Mesendoderm (in vitro differentiated cells): ENCODE measurements at regions not wholly inside any gene's neighbourhood (a gene's known extent, or its start where the extent isn't known, plus 50 kb on each side); places are given as distances from the start of the nearest gene placed in this dataset.
"Not testable (repeated sequence)": the region's sequence is repeated elsewhere in the genome, so short reads cannot be mapped to it uniquely, and the experiment has no call there.

ENCODE experiments used
- DNase-seq: peaks from one replicate; pipeline ENCODE4 v3.0.0; 2013
- H2AK5ac ChIP-seq: 2 replicates; pipeline ENCODE4 v1.6.1; 2013; ENCODE audit warnings: low read length, inconsistent platforms
- H2BK120ac ChIP-seq: 2 replicates; pipeline ENCODE4 v1.6.1; 2013; ENCODE audit warnings: low read depth, mild to moderate bottlenecking, low read length, moderate library complexity, mixed read lengths
- H2BK15ac ChIP-seq: replicated peaks from 2 replicates; pipeline ENCODE4 v1.6.1; 2013; ENCODE audit warnings: low read depth, mild to moderate bottlenecking, moderate library complexity
- H2BK5ac ChIP-seq: 2 replicates; pipeline ENCODE4 v1.6.1; 2013; ENCODE audit warnings: low read length, inconsistent platforms
- H3K18ac ChIP-seq: 2 replicates; pipeline ENCODE4 v1.6.1; 2013; ENCODE audit warnings: mild to moderate bottlenecking, low read length, mixed read lengths
- H3K23ac ChIP-seq: one replicate; pipeline ENCODE4 v1.6.1; 2013; ENCODE audit warnings: low read length
- H3K27ac ChIP-seq: 2 replicates; pipeline ENCODE4 v1.5.1; 2013; ENCODE audit warnings: low read depth, mild to moderate bottlenecking, inconsistent platforms, low read length, moderate library complexity
- H3K27me3 ChIP-seq: 2 replicates; pipeline ENCODE4 v1.6.1; 2013; ENCODE audit warnings: low read length, control low read depth, mild to moderate bottlenecking, inconsistent platforms; ENCODE audit not compliant: insufficient read depth, poor library complexity
- H3K36me3 ChIP-seq: 2 replicates; pipeline ENCODE4 v1.6.1; 2013; ENCODE audit warnings: low read length, inconsistent platforms; ENCODE audit not compliant: control insufficient read depth, insufficient read depth
- H3K4ac ChIP-seq: one replicate; pipeline ENCODE4 v1.6.1; 2013; ENCODE audit warnings: low read depth, mild to moderate bottlenecking, low read length, moderate library complexity
- H3K4me1 ChIP-seq: 2 replicates; pipeline ENCODE4 v1.6.1; 2013; ENCODE audit warnings: low read depth, low read length, inconsistent platforms; ENCODE audit not compliant: control insufficient read depth
- H3K4me2 ChIP-seq: 2 replicates; pipeline ENCODE4 v1.6.1; 2013; ENCODE audit warnings: low read length
- H3K4me3 ChIP-seq: 2 replicates; pipeline ENCODE4 v1.5.1; 2013; ENCODE audit warnings: mild to moderate bottlenecking, low read length
- H3K56ac ChIP-seq: one replicate; pipeline ENCODE4 v1.6.1; 2013; ENCODE audit warnings: low read length
- H3K79me1 ChIP-seq: 2 replicates; pipeline ENCODE4 v1.6.1; 2013; ENCODE audit warnings: low read length, inconsistent platforms
- H3K79me2 ChIP-seq: 2 replicates; pipeline ENCODE4 v1.6.1; 2013; ENCODE audit warnings: mild to moderate bottlenecking, low read length; ENCODE audit not compliant: control insufficient read depth, insufficient read depth
- H3K9ac ChIP-seq: 2 replicates; pipeline ENCODE4 v1.6.1; 2013; ENCODE audit warnings: low read length, inconsistent platforms
- H4K5ac ChIP-seq: one replicate; pipeline ENCODE4 v1.6.1; 2013; ENCODE audit warnings: low read length
- H4K8ac ChIP-seq: one replicate; pipeline ENCODE4 v1.6.1; 2013; ENCODE audit warnings: low read depth, mild to moderate bottlenecking, control low read depth, low read length, moderate library complexity
- WGBS: extraction: QIAGEN DNeasy Blood & Tissue Kit; methylation state at CpG from one replicate; pipeline ENCODE4 v1.1.7; 2013; ENCODE audit warnings: low lambda C conversion rate, missing lambda C conversion rate; ENCODE audit not compliant: insufficient coverage; ENCODE audit errors: extremely low coverage; 5-methylcytosine and 5-hydroxymethylcytosine counted together

- no peak overlapping the region for H2BK120ac ChIP-seq
- H3K79me1 ChIP-seq, result no peaks in the 10 kb centered on the region
- H3K18ac ChIP-seq, result no peak overlapping the region
- H3K4me1 ChIP-seq, result no peaks in the 10 kb centered on the region
- H3K27me3 ChIP-seq, result no peaks in the 10 kb centered on the region
- no peaks in the 10 kb centered on the region for H3K79me2 ChIP-seq
- no peak overlapping the region for H4K5ac ChIP-seq
- H2BK5ac ChIP-seq, result no peak overlapping the region
- no peak for DNase-seq
- no peak overlapping the region for H3K4me3 ChIP-seq
- H3K27ac ChIP-seq, result no peak overlapping the region
- no peak overlapping the region for H3K4me2 ChIP-seq
- no peaks in the 10 kb centered on the region for H3K36me3 ChIP-seq
- H3K56ac ChIP-seq, result no peak overlapping the region
- no peak overlapping the region for H3K4ac ChIP-seq
- H2BK15ac ChIP-seq, result no peak overlapping the region
- no peak overlapping the region for H4K8ac ChIP-seq
- H3K9ac ChIP-seq, result no peak overlapping the region
- H2AK5ac ChIP-seq, result no peak overlapping the region
- WGBS, result no CpG with 5 or more reads among the region's 5 CpGs
- H3K23ac ChIP-seq, result no peak overlapping the region
Measured at GRCh38 chr21:14889080-14889810, 175.6 kb downstream of the NRIP1 start.

DNA sequence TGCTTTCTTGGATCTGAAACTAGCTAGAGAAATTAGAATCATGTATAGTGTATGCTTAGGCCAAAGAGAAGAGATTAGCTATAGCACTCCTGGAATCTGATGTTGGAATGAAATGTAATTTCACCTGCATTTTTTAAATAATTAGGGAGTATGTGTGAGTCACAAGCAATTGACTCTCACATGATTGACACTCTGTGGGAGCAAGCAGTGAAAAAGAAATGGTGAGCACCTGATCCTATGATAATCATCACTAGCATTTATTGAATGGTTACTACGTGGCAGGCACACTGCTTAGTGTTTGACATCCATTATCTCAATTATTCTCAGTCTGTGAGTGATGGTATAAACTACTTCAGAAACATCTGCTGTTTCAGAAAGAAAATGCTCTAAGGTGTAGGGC lies 176.6 kb downstream of the NRIP1 start:
- no peak overlapping the region for H4K5ac ChIP-seq
- H3K79me1 ChIP-seq, result no peaks in the 10 kb centered on the region
- DNase-seq, result no peak
- no peaks in the 10 kb centered on the region for H3K27me3 ChIP-seq
- H3K79me2 ChIP-seq, result no peaks in the 10 kb centered on the region
- H3K9ac ChIP-seq, result no peak overlapping the region
- no peak overlapping the region for H3K4me2 ChIP-seq
- H2BK120ac ChIP-seq, result no peak overlapping the region
- no peak overlapping the region for H3K23ac ChIP-seq
- H2BK15ac ChIP-seq, result no peak overlapping the region
- H3K36me3 ChIP-seq, result no peaks in the 10 kb centered on the region
- no peak overlapping the region for H4K8ac ChIP-seq
- no CpG with 5 or more reads among the region's 1 CpG for WGBS
- H2BK5ac ChIP-seq, result no peak overlapping the region
- no peaks in the 10 kb centered on the region for H3K4me1 ChIP-seq
- H2AK5ac ChIP-seq, result no peak overlapping the region
- H3K4me3 ChIP-seq, result no peak overlapping the region
- H3K4ac ChIP-seq, result no peak overlapping the region
- no peak overlapping the region for H3K27ac ChIP-seq
- no peak overlapping the region for H3K56ac ChIP-seq
- no peak overlapping the region for H3K18ac ChIP-seq

DNA sequence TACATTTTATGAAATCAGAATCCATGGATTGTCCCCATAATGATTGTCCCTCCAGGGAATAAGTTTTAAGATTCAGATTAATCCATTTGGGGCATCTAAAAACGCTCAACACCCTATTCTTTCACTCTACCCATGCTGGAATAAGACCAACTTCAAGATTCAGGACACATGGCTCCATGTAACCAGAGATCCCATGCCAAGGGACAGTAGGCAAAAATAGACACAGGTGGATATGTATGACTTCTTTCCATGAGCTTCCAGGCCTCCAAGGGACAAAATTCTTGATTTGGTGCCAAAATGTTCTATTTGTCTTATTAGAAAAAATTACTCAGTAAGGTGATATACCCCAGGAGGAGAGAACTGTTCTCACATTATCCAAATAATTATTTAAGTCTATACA lies 178.8 kb downstream of the NRIP1 start:
- Histone ChIP-seq H3K18ac (no peak overlapping the region), H3K79me1 (no peaks in the 10 kb centered on the region), H3K4me3 (no peak overlapping the region), H2AK5ac (no peak overlapping the region), H2BK120ac (no peak overlapping the region), H3K79me2 (no peaks in the 10 kb centered on the region), H3K9ac (no peak overlapping the region), H2BK15ac (no peak overlapping the region), H3K56ac (no peak overlapping the region), H3K4ac (no peak overlapping the region), H3K27me3 (no peaks in the 10 kb centered on the region), H3K23ac (no peak overlapping the region), H3K4me1 (no peaks in the 10 kb centered on the region), H3K4me2 (no peak overlapping the region), H4K8ac (no peak overlapping the region), H3K27ac (no peak overlapping the region), H3K36me3 (no peaks in the 10 kb centered on the region), H2BK5ac (no peak overlapping the region), H4K5ac (no peak overlapping the region)
- DNase-seq, result no peak
- WGBS, result no CpG with 5 or more reads among the region's 1 CpG

DNA sequence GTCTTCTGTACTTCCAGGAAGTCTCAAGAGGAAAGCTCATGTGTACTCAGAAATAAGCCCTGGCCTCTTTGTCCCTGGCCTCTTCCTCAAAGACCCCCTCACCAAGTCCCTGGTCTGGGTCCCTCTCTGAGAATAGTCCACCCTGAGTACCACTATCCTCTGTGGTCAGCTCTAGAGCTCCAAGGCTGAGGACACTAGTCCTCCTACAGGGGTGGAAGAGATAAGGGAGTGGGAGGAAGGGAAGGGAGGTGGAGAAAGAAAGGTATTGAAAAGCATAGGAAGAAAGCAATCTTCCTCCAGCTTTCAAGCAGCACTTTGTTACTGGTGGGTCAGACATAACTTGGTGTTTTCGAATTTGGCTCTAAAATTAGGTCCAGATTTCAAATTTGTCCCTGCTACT lies 181.4 kb downstream of the NRIP1 start:
- no peak overlapping the region for H2BK5ac ChIP-seq
- H4K5ac ChIP-seq, result no peak overlapping the region
- H2BK120ac ChIP-seq, result no peak overlapping the region
- no peaks in the 10 kb centered on the region for H3K79me2 ChIP-seq
- no peak overlapping the region for H3K18ac ChIP-seq
- H2BK15ac ChIP-seq, result no peak overlapping the region
- no peak overlapping the region for H4K8ac ChIP-seq
- H3K4me2 ChIP-seq, result no peak overlapping the region
- no peak for DNase-seq
- no peaks in the 10 kb centered on the region for H3K27me3 ChIP-seq
- H3K56ac ChIP-seq, result no peak overlapping the region
- no peak overlapping the region for H2AK5ac ChIP-seq
- H3K9ac ChIP-seq, result no peak overlapping the region
- no peaks in the 10 kb centered on the region for H3K79me1 ChIP-seq
- H3K23ac ChIP-seq, result no peak overlapping the region
- no peaks in the 10 kb centered on the region for H3K4me1 ChIP-seq
- H3K36me3 ChIP-seq, result no peaks in the 10 kb centered on the region
- H3K4ac ChIP-seq, result no peak overlapping the region
- WGBS, result no CpG with 5 or more reads among the region's 1 CpG
- H3K27ac ChIP-seq, result no peak overlapping the region
- H3K4me3 ChIP-seq, result no peak overlapping the region

GRCh38 chr21:14882545-14882944 lies 182.3 kb downstream of the NRIP1 start:
- not testable (repeated sequence) for H3K4me1 ChIP-seq, H3K9ac ChIP-seq, H3K4me3 ChIP-seq, H2BK15ac ChIP-seq, H3K27me3 ChIP-seq, H3K27ac ChIP-seq, H2BK120ac ChIP-seq, H2BK5ac ChIP-seq, H3K4me2 ChIP-seq, H2AK5ac ChIP-seq, H3K18ac ChIP-seq, H3K79me2 ChIP-seq, H3K36me3 ChIP-seq, H3K56ac ChIP-seq, H3K23ac ChIP-seq, DNase-seq, H4K8ac ChIP-seq, H3K4ac ChIP-seq, H4K5ac ChIP-seq, H3K79me1 ChIP-seq
- no CpG with 5 or more reads among the region's 5 CpGs for WGBS

DNA sequence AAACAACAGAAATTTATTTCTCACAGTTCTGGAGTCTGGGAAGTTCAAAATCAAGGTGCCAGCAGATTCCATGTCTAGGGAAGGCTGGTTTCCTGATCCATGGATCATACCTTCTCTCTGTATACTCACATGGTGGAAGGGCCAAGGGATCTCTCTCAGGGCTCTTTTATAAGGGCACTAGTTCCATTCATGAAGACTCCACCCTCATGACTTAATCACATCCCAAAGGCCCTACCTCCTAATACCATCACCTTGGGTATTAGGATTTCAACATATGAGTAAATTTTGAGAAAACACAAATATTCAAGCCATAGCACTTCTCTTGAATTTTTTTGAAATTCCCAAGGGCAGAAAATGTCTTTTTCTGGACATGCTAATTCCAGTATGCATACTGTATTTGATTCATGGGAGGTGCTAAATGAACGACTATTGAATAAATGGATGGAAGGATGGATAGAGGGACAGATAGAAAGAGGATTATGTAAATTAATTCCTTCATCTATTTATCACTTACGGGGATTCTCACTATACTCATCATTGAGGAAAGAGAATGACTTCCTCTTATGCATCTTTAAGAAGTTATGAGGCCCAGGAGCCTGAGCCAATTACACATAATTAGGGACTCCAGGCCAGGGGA lies 182.8 kb downstream of the NRIP1 start:
- Histone ChIP-seq H3K27me3 (no peaks in the 10 kb centered on the region), H3K56ac (no peak overlapping the region), H4K8ac (no peak overlapping the region), H2AK5ac (no peak overlapping the region), H3K4ac (no peak overlapping the region), H2BK15ac (no peak overlapping the region), H3K23ac (no peak overlapping the region), H3K79me2 (no peaks in the 10 kb centered on the region), H2BK120ac (no peak overlapping the region), H3K79me1 (no peaks in the 10 kb centered on the region), H3K18ac (no peak overlapping the region), H3K4me3 (no peak overlapping the region), H3K36me3 (no peaks in the 10 kb centered on the region), H3K27ac (no peak overlapping the region), H3K4me1 (no peaks in the 10 kb centered on the region), H3K4me2 (no peak overlapping the region), H4K5ac (no peak overlapping the region), H2BK5ac (no peak overlapping the region), H3K9ac (no peak overlapping the region)
- no CpG with 5 or more reads among the region's 2 CpGs for WGBS
- DNase-seq, result no peak
